Right hindlimb (tissue), 1 donor: ENCODE measurements at regions not wholly inside any gene's neighbourhood (a gene's known extent, or its start where the extent isn't known, plus 50 kb on each side); places are given as distances from the start of the nearest gene placed in this dataset.
A peak's percentile ranks its signal among the peaks of the same experiment; 100 is the strongest.

Experiments
- DNase-seq: peaks from one replicate; pipeline ENCODE4 v3.0.0-alpha.2; 2018

DNA sequence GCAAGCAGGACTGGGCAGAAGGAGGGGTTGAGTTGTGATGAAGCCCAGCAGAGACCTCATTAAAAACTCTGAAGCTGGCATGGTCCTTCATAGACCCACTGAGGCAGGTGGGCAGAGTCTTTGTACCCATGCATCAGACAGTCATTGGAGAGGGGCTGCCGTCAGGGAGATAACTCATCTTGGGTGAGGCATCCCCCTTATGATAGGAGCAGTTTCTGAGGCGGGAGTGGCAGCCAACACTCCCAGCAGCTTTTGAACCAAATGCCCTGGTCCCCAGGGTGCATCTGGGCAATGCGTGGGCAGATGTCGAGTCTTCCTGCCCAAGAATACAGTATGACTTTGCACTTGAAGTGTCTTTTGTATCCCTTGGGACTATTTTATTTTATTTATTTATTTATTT is 68.1 kb downstream of the HTR5A start:
- no peak for DNase-seq

DNA sequence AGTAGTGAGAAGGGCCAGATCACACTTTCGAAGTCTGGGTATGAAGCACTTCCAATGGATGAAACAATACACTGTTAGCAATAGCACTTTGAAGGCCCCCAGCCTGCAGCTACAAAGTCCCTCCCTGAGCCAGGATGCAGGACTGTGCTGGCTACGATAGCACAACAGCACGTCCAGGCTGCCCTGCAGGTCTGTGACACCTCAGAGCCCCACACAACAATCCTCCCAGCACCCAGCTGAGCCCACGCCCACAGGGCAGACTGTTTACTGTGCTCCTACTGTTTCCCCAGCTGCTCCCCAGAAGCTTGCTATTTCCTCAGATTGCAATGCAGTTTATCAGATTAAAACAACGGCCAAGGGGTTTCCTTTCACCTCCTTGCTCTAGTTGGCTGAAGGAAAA is 71.4 kb downstream of the HTR5A start:
- no peak for DNase-seq

- DNase-seq: no peak
These were observed 73.3 kb downstream of the HTR5A start for GRCh38 chr7:155143381-155143780.

GRCh38 chr7:155144371-155144770 is 74.2 kb downstream of the HTR5A start:
- DNase-seq: no peak

- no peak for DNase-seq
These were observed 75.5 kb downstream of the HTR5A start for GRCh38 chr7:155145477-155146255.

DNA sequence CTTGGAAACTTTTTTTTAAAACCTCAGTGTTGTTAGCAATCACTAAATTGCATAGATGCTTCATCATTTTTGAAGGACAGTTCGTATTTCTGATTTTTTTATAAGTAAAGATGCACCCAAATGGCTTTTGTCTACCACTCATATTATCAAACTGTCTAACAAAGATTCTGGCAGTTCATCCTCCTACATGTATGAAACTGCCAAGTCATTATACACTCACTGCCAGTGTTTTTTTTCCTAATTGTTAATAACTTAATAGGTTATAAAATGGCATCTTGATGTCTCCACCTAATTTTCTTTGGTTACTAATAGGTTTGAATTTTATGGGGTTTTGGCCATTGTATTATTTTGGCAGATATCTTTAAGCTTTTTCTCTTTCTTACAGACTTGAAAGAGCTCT is 77.0 kb downstream of the HTR5A start:
- DNase-seq: no peak

DNA sequence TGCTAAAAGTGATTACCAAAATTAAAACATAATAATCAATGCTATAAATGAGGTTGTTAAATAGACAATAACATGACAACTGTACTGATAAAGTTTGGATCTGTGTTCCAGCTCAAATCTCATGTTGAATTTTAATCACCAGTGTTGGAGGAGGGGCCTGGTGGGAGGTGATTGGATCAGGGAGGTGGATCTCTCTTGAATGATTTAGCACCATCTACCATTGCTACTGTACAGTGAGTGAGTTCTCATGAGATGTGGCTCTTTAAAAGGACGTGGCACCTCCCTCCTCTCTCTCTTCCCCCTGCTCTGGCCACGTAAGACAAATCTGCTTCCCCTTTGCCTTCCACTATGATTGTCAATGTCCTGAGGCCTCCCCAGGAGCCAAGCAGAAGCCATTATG is 77.5 kb downstream of the HTR5A start:
- DNase-seq: no peak

DNA sequence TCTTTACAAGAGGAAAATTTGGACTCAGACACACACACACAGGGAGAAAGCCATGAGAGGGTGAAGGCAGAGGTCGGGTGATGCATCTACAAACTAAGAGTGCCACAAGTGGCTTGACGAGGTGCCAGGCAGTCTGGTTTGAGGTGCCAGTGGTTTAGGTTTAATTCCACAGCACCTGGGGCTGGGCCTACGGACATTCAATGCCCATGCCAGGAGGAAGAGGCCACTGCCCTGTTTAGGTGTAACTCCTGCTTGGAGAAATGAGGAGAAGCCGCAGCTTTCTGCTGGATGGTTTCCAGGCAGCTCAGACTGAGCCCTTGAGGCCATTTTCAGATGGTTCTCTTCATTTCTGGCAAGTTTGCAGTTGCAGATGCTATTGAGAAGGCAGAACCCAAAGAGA is 83.6 kb downstream of the HTR5A start:
- no peak for DNase-seq

- DNase-seq: no peak
These were observed 84.5 kb downstream of the HTR5A start for GRCh38 chr7:155154586-155154985.

DNA sequence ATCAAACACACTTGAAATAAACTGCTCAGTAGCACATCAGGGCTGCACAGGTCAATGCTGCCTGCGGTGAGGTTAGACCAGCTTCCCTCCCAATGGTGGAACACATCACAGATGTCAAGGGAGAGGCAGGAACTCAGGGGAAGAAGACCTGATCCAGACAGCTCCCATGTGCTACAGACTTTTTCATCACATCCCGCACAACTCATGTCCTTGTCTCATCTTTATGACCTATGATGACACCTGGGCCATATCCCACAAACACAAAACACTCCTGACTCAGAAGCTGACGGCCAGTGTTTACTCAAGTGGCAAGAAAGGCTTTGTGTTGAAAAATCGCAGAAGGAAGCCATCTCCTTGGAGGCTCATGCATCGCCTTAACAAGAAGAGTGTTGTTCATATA is 91.6 kb downstream of the HTR5A start:
- no peak for DNase-seq

- no peak for DNase-seq
These were observed 92.3 kb downstream of the HTR5A start for GRCh38 chr7:155162422-155162821.

- no peak for DNase-seq
These were observed 93.6 kb downstream of the HTR5A start for GRCh38 chr7:155163696-155164095.

GRCh38 chr7:155164316-155164715 is 94.2 kb downstream of the HTR5A start:
- no peak for DNase-seq

GRCh38 chr7:155166108-155166507 is 96.0 kb downstream of the HTR5A start:
- no peak for DNase-seq

- peak; percentile 40 for DNase-seq
These were observed 96.7 kb downstream of the HTR5A start for GRCh38 chr7:155166673-155167370.

- DNase-seq: no peak
These were observed 97.7 kb downstream of the HTR5A start for GRCh38 chr7:155167706-155168365.

DNA sequence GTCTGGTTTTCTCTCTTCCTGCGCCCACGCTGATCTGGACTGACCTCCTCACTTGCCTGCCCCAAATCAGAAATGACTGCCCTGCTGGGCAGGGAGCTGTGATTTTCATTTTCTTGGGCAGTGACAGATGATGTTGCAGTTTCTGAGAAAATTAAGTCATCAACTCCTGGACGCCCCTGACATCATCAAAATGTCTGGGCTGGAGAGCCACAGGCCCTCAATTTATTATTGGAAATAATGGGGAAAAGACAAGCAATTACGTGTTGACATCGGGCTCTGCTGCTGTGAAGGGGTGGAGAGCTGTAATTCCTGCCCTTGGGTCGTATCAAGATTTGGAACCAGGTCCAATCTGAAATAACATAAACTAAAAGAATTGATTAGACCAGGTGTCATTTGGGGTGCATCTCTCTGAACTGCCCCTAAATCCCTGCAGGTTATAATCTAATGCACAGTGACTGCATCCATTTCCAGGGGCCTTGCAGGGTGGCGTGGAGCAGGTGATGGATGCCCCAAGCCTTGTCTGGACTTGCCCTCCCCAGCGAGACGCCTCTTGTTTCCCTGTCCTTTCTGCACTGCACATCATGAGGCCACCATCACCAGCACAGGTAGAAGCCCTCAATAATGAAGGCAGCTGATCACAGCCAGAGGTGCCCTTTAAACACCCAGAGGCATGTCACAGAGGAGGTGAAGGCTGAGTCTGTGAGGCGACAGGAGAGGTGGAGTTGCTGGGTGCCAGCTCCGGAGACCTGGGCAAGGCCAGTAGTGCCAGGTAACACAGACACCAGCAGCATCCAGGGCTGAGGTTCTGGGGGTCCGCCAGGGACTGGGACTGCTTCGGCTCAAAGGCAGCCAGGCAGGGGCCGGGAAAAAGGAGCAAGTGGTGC is 98.7 kb downstream of the HTR5A start:
- no peak for DNase-seq

GRCh38 chr7:155169498-155170065 is 99.5 kb downstream of the HTR5A start:
- no peak for DNase-seq

GRCh38 chr7:155170331-155170730 is 100.2 kb downstream of the HTR5A start:
- no peak for DNase-seq

GRCh38 chr7:155172141-155172540 is 102.0 kb downstream of the HTR5A start:
- DNase-seq: no peak

GRCh38 chr7:155173905-155174304 is 103.8 kb downstream of the HTR5A start:
- no peak for DNase-seq

- DNase-seq: no peak
These were observed 108.0 kb downstream of the HTR5A start for GRCh38 chr7:155178096-155178495.

DNA sequence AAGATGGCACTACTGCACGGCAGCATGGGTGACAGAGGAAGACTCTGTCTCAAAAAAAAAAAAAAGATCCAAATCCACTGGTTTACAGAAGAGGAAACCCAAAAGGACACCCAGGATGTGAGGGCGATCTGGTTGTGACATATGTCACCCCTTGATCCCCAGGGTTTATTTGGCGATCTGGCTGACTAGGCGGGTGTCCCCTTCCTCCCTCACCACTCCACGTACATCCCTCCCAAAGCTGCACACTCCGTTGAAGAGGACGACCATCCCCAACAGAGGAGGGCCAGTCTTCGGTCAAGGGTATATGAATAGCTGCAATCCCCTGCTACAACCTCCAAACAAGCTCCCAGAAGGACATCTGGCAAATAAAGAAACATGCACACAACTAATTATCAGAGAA is 111.6 kb downstream of the HTR5A start:
- no peak for DNase-seq
